ENCODE measurements at regions not wholly inside any gene's neighbourhood (a gene's known extent, or its start where the extent isn't known, plus 50 kb on each side); places are given as distances from the start of the nearest gene placed in this dataset.

DNA sequence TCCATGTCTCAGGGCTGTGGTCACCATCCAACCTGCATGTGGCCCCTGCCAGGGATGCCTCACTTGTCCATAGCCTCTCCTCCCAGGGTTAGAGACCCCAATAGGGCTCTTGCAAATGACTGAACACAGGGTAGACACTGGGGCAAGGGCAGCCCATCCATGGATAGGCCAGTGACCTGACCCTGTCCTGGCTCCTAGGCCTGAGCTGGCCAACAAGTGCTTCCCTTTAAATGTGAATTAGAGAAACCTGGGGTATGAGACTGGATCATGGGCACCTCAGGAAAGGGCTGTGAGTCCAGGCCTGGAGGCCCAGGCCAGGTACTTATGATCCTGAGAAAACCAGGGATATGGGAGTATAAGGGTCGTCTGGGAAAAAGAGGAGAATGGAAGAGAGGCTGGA is 64.5 kb downstream of the COPS8 start:
- DNase-seq (ENCODE audit: low read depth in 2 of 2), result no peak

DNA sequence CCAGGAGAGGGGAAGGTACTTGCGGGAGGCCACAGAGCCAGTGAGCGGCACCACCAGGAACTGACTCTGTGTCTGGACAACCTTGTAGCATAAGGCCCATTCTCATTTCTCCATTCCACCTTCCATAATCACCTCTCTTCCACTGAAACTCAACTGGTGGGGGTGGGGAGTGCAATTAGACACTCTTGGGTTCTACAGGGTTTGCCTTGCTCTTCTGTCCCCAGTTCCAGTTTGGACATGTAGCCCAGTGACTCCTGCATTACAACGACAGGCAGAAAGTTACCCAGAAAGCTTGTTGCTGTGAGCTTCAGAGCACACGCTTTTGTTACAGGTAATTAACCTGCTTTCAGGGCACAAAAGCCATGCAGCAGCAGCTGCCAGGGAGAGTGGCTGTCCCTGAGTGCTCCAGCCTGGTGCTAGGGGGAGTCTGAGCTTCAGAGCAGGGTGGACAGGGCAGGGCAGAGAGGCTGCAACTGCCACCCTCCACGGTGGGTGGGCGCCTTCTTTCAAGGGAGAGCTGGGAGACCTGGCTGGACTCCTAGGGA is 65.2 kb downstream of the COPS8 start:
- DNase-seq (ENCODE audit: low read depth in 2 of 2), result no peak

DNA sequence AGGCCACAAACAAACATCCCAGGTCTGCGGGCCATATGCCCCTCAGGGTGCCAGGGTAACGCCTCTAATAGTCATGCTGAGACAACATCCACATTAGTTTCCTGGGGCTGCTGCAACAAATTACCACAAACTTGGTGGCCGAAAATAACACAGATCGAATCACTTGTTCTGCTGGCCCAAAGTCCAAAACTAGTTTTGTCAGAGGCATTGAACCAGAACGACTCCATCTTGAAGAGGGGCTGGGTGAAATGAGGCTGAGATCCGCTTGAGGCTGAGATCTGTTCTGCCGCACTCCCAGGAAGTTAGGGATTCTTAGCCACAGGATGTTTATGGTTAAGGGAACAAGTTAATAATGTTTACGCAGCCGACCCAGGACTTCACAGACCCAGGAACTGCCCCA is 66.7 kb downstream of the COPS8 start:
- no peak for DNase-seq (ENCODE audit: low read depth in 2 of 2)

DNA sequence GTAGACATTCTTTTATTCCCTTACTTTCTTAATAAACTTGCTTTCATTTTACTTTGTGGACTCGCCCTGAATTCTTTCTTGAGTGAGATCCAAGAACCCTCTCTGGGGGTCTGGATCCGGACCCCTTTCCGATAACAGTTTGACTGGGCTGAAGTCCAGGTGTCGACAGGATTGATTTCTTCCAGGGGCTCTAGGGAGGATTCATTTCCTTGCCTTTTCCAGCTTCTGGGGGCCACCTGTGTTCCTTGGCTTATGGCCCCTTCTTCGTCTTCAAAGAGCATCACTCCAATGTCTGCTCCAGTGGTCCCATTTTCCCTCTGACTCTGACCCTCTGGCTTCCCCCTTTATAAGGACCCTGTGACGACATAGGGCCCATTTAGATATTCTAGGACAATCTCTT is 67.5 kb downstream of the COPS8 start:
- no peak for DNase-seq (ENCODE audit: low read depth in 2 of 2)

GRCh38 chr2:237154082-237154638 is 68.5 kb downstream of the COPS8 start:
- DNase-seq (ENCODE audit: low read depth in 2 of 2), result peak; percentile 22 to 27

DNA sequence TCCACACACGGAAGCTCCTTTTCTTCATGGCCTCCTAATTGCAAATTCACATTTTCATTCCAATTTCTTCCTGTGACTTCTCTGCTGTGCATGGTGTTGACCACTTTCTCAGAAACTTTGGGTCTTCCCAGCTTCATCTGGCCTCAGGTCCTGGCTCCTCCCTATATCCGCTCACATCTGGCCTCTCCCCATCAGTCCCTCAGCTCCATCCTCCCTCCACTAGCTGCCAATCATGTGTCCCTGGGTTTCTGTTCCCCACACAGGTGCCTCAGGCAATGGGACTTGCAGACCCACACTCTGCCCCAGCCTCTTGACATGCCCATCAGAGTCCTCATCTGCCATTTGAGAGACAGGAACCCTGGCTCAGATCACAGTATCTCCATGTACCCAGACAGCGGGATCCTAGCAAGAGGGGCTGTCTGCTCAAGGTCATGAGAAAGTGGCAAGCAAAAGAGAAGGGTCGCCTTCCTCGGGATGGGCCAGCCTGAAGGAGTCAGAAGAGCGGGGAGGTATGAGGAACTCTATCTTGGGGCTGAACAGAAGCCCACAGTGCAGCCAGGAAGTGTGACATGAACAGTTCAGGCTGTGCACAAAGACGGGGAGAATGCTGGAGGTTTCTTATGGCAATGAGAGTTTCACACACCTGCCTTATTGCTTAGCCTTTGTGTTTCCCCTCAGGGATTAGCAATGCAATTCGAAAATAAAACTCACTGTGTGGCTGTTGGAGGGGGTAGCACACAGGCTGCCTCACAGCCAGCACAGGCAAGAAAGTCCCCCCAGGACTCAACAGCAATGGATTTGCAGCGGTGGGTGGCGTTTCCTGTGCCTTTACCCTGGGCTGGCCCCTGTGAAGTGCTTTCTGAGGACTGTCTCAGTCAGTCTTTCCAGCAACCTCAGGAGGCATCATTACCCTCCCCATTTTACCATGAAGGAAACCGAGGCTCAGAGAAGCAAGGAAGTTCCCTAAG is 69.5 kb downstream of the COPS8 start:
- peak in 1 of 2 donors; percentile 31 for DNase-seq (ENCODE audit: low read depth in 2 of 2)

DNA sequence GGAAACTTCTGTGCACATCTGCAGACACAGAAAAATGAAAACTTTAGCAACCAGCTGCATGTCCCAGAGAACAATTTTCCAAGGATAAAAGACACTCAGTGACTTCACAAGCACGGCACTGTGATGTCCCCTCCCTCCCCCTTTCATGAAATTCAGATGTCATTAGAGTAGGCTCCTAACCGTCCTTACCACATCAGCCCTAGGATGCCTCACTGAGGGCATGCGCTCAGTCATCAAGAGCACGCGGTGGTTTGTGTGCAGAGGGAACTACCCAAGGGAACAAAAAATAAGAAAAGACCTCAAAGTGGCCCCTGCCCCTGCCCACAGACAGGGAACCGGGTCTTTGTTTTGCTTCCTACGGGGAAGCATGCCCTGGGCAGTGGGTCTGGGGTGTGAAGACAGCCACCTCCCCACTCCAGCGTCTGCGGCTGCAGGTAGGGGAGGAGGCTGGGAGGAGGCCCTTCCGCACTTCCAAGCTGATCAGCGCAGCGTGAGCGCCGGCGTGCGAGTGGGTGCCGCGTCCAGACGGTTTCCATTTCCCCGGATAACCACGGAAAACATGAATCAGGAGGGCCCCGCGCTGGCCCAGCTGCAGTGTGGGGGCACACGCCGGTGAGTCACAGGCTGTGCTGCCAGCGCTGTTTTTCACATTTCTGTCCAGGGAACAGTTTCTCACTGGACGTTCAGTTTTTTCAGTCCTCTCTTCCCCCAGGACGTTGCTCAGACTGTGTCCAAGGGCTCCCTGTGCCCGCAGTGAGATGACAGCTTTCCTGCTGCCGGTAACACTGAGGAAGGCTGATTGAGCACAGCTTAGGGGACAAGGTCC is 70.6 kb downstream of the COPS8 start:
- peak in 1 of 2 donors; percentile 51 for DNase-seq (ENCODE audit: low read depth in 2 of 2)

- DNase-seq (ENCODE audit: low read depth in 2 of 2), result no peak
Measured at GRCh38 chr2:237156857-237157779, 71.4 kb downstream of the COPS8 start.

GRCh38 chr2:237157780-237158102 is 72.1 kb downstream of the COPS8 start:
- no peak for DNase-seq (ENCODE audit: low read depth in 2 of 2)

- no peak for DNase-seq (ENCODE audit: low read depth in 2 of 2)
Measured at GRCh38 chr2:237158194-237158593, 72.5 kb downstream of the COPS8 start.

DNA sequence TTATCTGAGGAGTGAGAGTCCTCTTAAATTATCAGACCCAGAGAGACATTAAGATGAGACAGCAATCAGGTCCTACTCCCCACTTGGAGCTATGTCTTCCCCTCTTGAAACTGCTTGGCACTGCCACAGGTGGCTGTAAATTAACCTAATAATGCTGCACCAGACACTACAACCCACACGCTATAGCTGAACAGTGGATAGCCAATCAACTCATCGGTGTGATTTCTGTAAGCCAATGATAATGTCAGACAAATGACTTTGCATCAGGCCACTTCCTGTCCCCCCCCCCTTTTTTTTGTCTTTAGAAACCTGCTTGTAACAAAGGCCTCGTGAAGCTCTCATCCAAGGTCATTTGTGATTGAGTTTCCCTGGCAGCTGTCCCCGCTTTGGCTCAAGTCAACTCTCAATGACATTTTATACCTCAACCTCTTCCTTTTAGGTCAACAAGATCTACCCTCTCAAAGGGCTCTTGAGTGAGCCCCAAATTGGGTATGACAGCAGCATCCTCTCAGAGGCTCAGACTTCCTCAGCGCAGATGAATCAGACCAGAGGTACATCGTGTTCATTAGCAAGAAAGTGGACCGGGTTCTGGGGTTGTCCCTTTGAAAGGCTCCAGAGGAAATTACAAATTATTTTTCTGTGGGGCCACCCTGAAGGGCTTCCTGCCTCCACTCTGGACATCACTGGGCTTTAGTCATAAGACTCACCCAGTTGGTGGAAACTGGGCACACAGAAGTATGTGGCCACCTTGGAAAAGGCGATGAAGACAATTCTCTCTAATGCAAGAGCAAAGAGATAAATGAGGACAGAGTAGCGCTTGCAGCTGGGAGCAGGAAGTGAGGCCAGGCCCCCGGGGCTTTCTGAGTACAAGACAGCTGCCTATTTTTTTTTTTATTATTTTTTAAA is 73.6 kb downstream of the COPS8 start:
- DNase-seq (ENCODE audit: low read depth in 2 of 2), result no peak

GRCh38 chr2:237160271-237160919 is 74.7 kb downstream of the COPS8 start:
- DNase-seq (ENCODE audit: low read depth in 2 of 2), result no peak

DNA sequence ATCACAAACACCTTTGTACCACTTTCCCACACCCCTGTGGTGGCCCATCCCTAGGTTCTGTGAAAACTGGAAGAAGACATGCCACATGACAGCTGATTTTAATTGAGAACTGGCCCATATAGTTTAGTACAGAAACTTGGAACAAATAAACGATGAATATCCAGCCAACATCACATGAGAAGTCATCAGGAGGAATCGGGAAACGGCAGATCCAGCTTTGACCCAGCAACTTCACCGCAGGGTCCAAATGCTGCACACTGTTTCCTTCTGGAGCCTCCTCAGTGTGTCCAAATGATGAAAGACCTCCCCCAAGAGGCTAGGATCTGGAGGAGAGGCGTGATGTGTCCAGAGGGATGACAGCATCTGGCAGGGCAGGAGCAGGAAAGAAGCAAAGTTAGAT is 75.5 kb downstream of the COPS8 start:
- no peak for DNase-seq (ENCODE audit: low read depth in 2 of 2)

GRCh38 chr2:237162959-237163358 is 77.3 kb downstream of the COPS8 start:
- no peak for DNase-seq (ENCODE audit: low read depth in 2 of 2)

DNA sequence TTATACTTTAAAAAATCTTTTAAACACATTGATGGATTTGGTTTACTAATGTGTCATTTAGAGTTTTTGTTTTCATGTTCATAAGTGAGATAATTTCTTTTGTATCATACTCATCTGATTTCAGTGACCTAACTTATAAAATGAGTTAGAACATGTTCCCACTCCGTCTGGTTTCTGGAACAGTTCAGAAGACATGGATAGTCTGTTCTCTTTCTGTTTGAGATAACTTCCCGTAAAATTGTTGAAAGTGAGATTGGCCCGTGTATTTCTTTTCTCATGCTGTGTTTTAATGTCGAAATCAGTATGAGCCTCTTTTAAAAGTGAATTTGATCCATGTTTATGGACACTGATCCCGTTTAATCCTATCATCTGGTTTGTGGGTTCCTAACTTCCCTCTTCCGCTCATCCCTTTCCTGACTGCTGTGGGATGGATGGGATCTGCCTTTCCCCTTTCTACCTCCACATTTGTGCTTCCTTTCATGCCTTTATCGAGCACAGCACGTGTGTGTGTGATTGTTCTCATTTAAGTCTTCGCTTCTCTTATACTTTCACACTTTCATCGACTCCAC is 78.9 kb downstream of the COPS8 start:
- no peak for DNase-seq (ENCODE audit: low read depth in 2 of 2)

DNA sequence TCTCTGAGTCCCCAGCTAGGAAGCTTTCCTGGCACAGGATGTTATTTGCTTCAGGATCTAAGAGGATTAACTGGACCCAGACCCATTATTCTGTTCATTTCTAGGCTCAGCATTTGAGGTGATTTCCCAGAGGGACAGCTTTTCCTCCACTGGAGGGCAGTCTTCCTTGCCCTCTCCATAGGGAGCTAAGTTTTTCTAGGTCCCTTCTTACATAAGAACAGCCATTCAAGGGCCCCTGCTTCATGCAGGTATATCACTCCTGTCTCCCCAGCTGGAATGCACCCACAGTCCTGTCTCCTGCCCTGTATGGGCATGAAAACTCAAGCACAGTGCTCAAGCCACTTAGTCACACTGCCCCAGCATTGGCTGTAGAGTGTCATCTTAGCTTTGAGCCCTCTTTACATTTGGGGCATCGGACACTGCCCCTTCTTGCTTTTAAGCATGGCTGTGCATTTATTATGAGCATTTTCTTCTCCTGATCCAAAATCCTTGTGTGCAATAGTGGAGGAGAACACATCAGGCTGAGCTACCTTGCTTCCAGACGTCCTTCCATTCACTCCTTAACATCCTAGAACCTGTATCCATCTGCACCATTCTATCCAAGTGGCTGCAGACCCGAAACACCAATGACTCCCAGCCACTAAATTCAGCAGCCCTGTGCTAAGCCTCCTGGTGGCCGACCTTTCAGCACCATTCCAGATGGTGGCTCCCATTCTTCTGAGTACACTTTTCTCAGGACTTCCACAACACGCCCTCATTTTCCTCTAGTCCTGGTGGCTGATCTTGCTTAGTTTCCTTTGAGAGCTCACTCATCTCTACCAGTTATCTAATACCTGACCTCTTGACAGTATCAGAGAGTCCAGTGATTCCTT is 80.0 kb downstream of the COPS8 start:
- DNase-seq (ENCODE audit: low read depth in 2 of 2), result no peak

- DNase-seq (ENCODE audit: low read depth in 2 of 2), result no peak
Measured at GRCh38 chr2:237167038-237167437, 81.3 kb downstream of the COPS8 start.

GRCh38 chr2:237167934-237168333 is 82.2 kb downstream of the COPS8 start:
- DNase-seq (ENCODE audit: low read depth in 2 of 2), result no peak

Data from activated CD4-positive, alpha-beta T cell treated with anti-CD3 and anti-CD28 coated beads for 24 hours (primary cell).